ENCODE measurements at regions not wholly inside any gene's neighbourhood (a gene's known extent, or its start where the extent isn't known, plus 50 kb on each side); places are given as distances from the start of the nearest gene placed in this dataset.

- WGBS, 2 donors, result 61 to 69% methylated on average over 1 of the region's 1 CpG
- intact Hi-C loops (cut with DNase I), result no loop called here
These were observed 229.0 kb downstream of the TRIM36 start for GRCh38 chr5:114940709-114941108.

GRCh38 chr5:114935490-114935889 is 234.2 kb downstream of the TRIM36 start:
- no peaks in the 10 kb centered on the region for H3K36me3 ChIP-seq (ENCODE audit: control insufficient read depth in 1 of 2, insufficient read depth in 2 of 2, low read length in 1 of 2)
- H3K4me3 ChIP-seq (ENCODE audit: low read length in 2 of 2), result no peak overlapping the region
- no peaks in the 10 kb centered on the region for H3K4me1 ChIP-seq (ENCODE audit: control insufficient read depth in 1 of 2, insufficient read depth in 2 of 2, low read length in 2 of 2)
- intact Hi-C loops (cut with DNase I), result no loop called here
- ATAC-seq (ENCODE audit: low FRiP score) (no peak), DNase-seq (no peak)
- H3K9me3 ChIP-seq (ENCODE audit: control insufficient read depth, low read length), result peaks cover 1% of the 10 kb centered on the region
- H3K27me3 ChIP-seq (ENCODE audit: control insufficient read depth in 1 of 2, insufficient read depth in 2 of 2, low read length in 1 of 2), result peaks cover 0 to 2% of the 10 kb centered on the region in 2 donors
- H3K27ac ChIP-seq (ENCODE audit: low read depth in 1 of 2, low read length in 2 of 2), result no peak overlapping the region

More at GRCh38 chr5:114940709-114941108, 229.0 kb downstream of the TRIM36 start:
- Histone ChIP-seq H3K27me3 (ENCODE audit: control insufficient read depth in 1 of 2, insufficient read depth in 2 of 2, low read length in 1 of 2) (peaks cover 0 to 4% of the 10 kb centered on the region in 2 donors), H3K36me3 (ENCODE audit: control insufficient read depth in 1 of 2, insufficient read depth in 2 of 2, low read length in 1 of 2) (no peaks in the 10 kb centered on the region), H3K4me3 (ENCODE audit: low read length in 2 of 2) (no peak overlapping the region), H3K9me3 (ENCODE audit: control insufficient read depth, low read length) (peaks cover 1% of the 10 kb centered on the region), H3K4me1 (ENCODE audit: control insufficient read depth in 1 of 2, insufficient read depth in 2 of 2, low read length in 2 of 2) (no peaks in the 10 kb centered on the region), H3K27ac (ENCODE audit: low read depth in 1 of 2, low read length in 2 of 2) (no peak overlapping the region)
- ATAC-seq (ENCODE audit: low FRiP score) (no peak), DNase-seq (no peak)

- intact Hi-C loops (cut with DNase I), result no loop called here
- DNase-seq, result no peak
- WGBS, 2 donors, result 91 to 94% methylated on average over 22 to 32 of the region's 32 CpGs
These were observed 240.9 kb downstream of the TRIM36 start for GRCh38 chr5:114928644-114929462.

GRCh38 chr5:114924769-114925168 is 244.9 kb downstream of the TRIM36 start:
- Histone ChIP-seq H3K27me3 (ENCODE audit: control insufficient read depth in 1 of 2, insufficient read depth in 2 of 2, low read length in 1 of 2) (no peaks in the 10 kb centered on the region), H3K36me3 (ENCODE audit: control insufficient read depth in 1 of 2, insufficient read depth in 2 of 2, low read length in 1 of 2) (no peaks in the 10 kb centered on the region), H3K9me3 (ENCODE audit: control insufficient read depth, low read length) (no peaks in the 10 kb centered on the region), H3K27ac (ENCODE audit: low read depth in 1 of 2, low read length in 2 of 2) (no peak overlapping the region), H3K4me1 (ENCODE audit: control insufficient read depth in 1 of 2, insufficient read depth in 2 of 2, low read length in 2 of 2) (no peaks in the 10 kb centered on the region), H3K4me3 (ENCODE audit: low read length in 2 of 2) (no peak overlapping the region)
- DNase-seq (no peak), ATAC-seq (ENCODE audit: low FRiP score) (no peak)
- intact Hi-C loops (cut with DNase I), result no loop called here
- WGBS, 2 donors, result 92 to 95% methylated on average over 4 of the region's 4 CpGs

More at GRCh38 chr5:114928644-114929462, 240.9 kb downstream of the TRIM36 start:
- Histone ChIP-seq H3K27ac (ENCODE audit: low read depth in 1 of 2, low read length in 2 of 2) (no peak overlapping the region), H3K4me3 (ENCODE audit: low read length in 2 of 2) (no peak overlapping the region), H3K4me1 (ENCODE audit: control insufficient read depth in 1 of 2, insufficient read depth in 2 of 2, low read length in 2 of 2) (no peaks in the 10 kb centered on the region), H3K36me3 (ENCODE audit: control insufficient read depth in 1 of 2, insufficient read depth in 2 of 2, low read length in 1 of 2) (no peaks in the 10 kb centered on the region), H3K9me3 (ENCODE audit: control insufficient read depth, low read length) (no peaks in the 10 kb centered on the region), H3K27me3 (ENCODE audit: control insufficient read depth in 1 of 2, insufficient read depth in 2 of 2, low read length in 1 of 2) (no peaks in the 10 kb centered on the region)
- ATAC-seq (ENCODE audit: low FRiP score), result no peak

GRCh38 chr5:114912189-114912920 is 257.4 kb downstream of the TRIM36 start:
- Histone ChIP-seq H3K4me1 (ENCODE audit: control insufficient read depth in 1 of 2, insufficient read depth in 2 of 2, low read length in 2 of 2) (no peaks in the 10 kb centered on the region), H3K36me3 (ENCODE audit: control insufficient read depth in 1 of 2, insufficient read depth in 2 of 2, low read length in 1 of 2) (no peaks in the 10 kb centered on the region), H3K27ac (ENCODE audit: low read depth in 1 of 2, low read length in 2 of 2) (no peak overlapping the region), H3K27me3 (ENCODE audit: control insufficient read depth in 1 of 2, insufficient read depth in 2 of 2, low read length in 1 of 2) (no peaks in the 10 kb centered on the region), H3K4me3 (ENCODE audit: low read length in 2 of 2) (no peak overlapping the region), H3K9me3 (ENCODE audit: control insufficient read depth, low read length) (peaks cover 2% of the 10 kb centered on the region)
- intact Hi-C loops (cut with DNase I), result no loop called here
- WGBS, 2 donors, result 57 to 66% methylated on average over 4 of the region's 4 CpGs
- DNase-seq (no peak), ATAC-seq (ENCODE audit: low FRiP score) (no peak)

- H3K27me3 ChIP-seq (ENCODE audit: control insufficient read depth in 1 of 2, insufficient read depth in 2 of 2, low read length in 1 of 2), result no peaks in the 10 kb centered on the region
- H3K9me3 ChIP-seq (ENCODE audit: control insufficient read depth, low read length), result peaks cover 2% of the 10 kb centered on the region
- no peak for ATAC-seq (ENCODE audit: low FRiP score)
- DNase-seq, result no peak
- H3K4me1 ChIP-seq (ENCODE audit: control insufficient read depth in 1 of 2, insufficient read depth in 2 of 2, low read length in 2 of 2), result no peaks in the 10 kb centered on the region
- no peaks in the 10 kb centered on the region for H3K36me3 ChIP-seq (ENCODE audit: control insufficient read depth in 1 of 2, insufficient read depth in 2 of 2, low read length in 1 of 2)
- intact Hi-C loops (cut with DNase I), result no loop called here
- no peak overlapping the region for H3K4me3 ChIP-seq (ENCODE audit: low read length in 2 of 2)
- no peak overlapping the region for H3K27ac ChIP-seq (ENCODE audit: low read depth in 1 of 2, low read length in 2 of 2)
These were observed 259.0 kb downstream of the TRIM36 start for GRCh38 chr5:114910727-114911126.

GRCh38 chr5:114909424-114909823 is 260.3 kb downstream of the TRIM36 start:
- Histone ChIP-seq H3K27me3 (ENCODE audit: control insufficient read depth in 1 of 2, insufficient read depth in 2 of 2, low read length in 1 of 2) (no peaks in the 10 kb centered on the region), H3K9me3 (ENCODE audit: control insufficient read depth, low read length) (peaks cover 2% of the 10 kb centered on the region), H3K36me3 (ENCODE audit: control insufficient read depth in 1 of 2, insufficient read depth in 2 of 2, low read length in 1 of 2) (no peaks in the 10 kb centered on the region), H3K4me1 (ENCODE audit: control insufficient read depth in 1 of 2, insufficient read depth in 2 of 2, low read length in 2 of 2) (no peaks in the 10 kb centered on the region), H3K27ac (ENCODE audit: low read depth in 1 of 2, low read length in 2 of 2) (no peak overlapping the region), H3K4me3 (ENCODE audit: low read length in 2 of 2) (no peak overlapping the region)
- ATAC-seq (ENCODE audit: low FRiP score), result no peak
- intact Hi-C loops (cut with DNase I), result no loop called here
- 93 to 96% methylated on average over 2 of the region's 2 CpGs for WGBS, 2 donors
- DNase-seq, result no peak

GRCh38 chr5:114903767-114904166 is 265.9 kb downstream of the TRIM36 start:
- 39 to 40% methylated on average over 2 of the region's 2 CpGs for WGBS, 2 donors

GRCh38 chr5:114898602-114899001 is 271.1 kb downstream of the TRIM36 start:
- H3K27me3 ChIP-seq (ENCODE audit: control insufficient read depth in 1 of 2, insufficient read depth in 2 of 2, low read length in 1 of 2), result no peaks in the 10 kb centered on the region
- no peaks in the 10 kb centered on the region for H3K4me1 ChIP-seq (ENCODE audit: control insufficient read depth in 1 of 2, insufficient read depth in 2 of 2, low read length in 2 of 2)
- no peak overlapping the region for H3K4me3 ChIP-seq (ENCODE audit: low read length in 2 of 2)
- H3K27ac ChIP-seq (ENCODE audit: low read depth in 1 of 2, low read length in 2 of 2), result no peak overlapping the region
- H3K36me3 ChIP-seq (ENCODE audit: control insufficient read depth in 1 of 2, insufficient read depth in 2 of 2, low read length in 1 of 2), result no peaks in the 10 kb centered on the region
- DNase-seq (no peak), ATAC-seq (ENCODE audit: low FRiP score) (no peak)
- H3K9me3 ChIP-seq (ENCODE audit: control insufficient read depth, low read length), result no peaks in the 10 kb centered on the region
- 71 to 74% methylated on average over 2 of the region's 2 CpGs for WGBS, 2 donors
- intact Hi-C loops (cut with DNase I), result no loop called here

More at GRCh38 chr5:114903767-114904166, 265.9 kb downstream of the TRIM36 start:
- H3K4me1 ChIP-seq (ENCODE audit: control insufficient read depth in 1 of 2, insufficient read depth in 2 of 2, low read length in 2 of 2), result no peaks in the 10 kb centered on the region
- H3K9me3 ChIP-seq (ENCODE audit: control insufficient read depth, low read length), result no peaks in the 10 kb centered on the region
- no peak overlapping the region for H3K4me3 ChIP-seq (ENCODE audit: low read length in 2 of 2)
- ATAC-seq (ENCODE audit: low FRiP score), result no peak
- H3K36me3 ChIP-seq (ENCODE audit: control insufficient read depth in 1 of 2, insufficient read depth in 2 of 2, low read length in 1 of 2), result no peaks in the 10 kb centered on the region
- DNase-seq, result no peak
- H3K27ac ChIP-seq (ENCODE audit: low read depth in 1 of 2, low read length in 2 of 2), result no peak overlapping the region
- no peaks in the 10 kb centered on the region for H3K27me3 ChIP-seq (ENCODE audit: control insufficient read depth in 1 of 2, insufficient read depth in 2 of 2, low read length in 1 of 2)
- intact Hi-C loops (cut with DNase I), result no loop called here

All from aorta (tissue), 5 donors.